Retinal pigment epithelial cell (primary cell): ENCODE measurements at regions not wholly inside any gene's neighbourhood (a gene's known extent, or its start where the extent isn't known, plus 50 kb on each side); places are given as distances from the start of the nearest gene placed in this dataset.

Experiments used
- DNase-seq: peaks from one replicate; pipeline ENCODE4 v3.0.0-alpha.2; 2010; ENCODE audit warnings: low read depth
- H3K4me3 ChIP-seq: 2 replicates; pipeline ENCODE4 v1.5.1; 2011; ENCODE audit warnings: mild to moderate bottlenecking, low read length, control low read depth, moderate library complexity
- TF ChIP-seq, protein P1 (sequence below): conservative IDR thresholded peaks from 2 replicates; pipeline ENCODE4 v1.5.1; 2011; ENCODE audit warnings: low read depth, low read length, control low read depth, inconsistent platforms

DNA sequence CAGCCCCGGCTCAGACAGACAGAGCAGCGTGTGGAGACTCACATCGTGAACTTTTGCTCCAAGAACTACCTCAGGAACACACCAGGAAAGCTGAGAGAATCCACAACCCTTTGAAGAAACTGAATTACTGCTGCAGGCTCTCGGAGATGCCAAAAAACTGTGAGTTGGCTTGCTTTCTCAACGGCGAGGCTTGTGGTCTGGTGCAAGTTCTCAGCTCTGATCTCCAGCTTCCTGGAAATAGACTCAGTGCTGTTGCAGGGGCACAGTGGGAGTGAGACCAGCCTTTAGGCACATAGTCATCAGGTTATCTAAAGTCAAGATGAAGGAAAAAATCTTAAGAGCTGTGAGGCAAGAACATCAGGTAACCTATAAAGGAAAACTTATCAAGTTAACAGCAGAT lies 273.7 kb upstream of the LRATD1 start:
- TF ChIP-seq, protein P1, sequence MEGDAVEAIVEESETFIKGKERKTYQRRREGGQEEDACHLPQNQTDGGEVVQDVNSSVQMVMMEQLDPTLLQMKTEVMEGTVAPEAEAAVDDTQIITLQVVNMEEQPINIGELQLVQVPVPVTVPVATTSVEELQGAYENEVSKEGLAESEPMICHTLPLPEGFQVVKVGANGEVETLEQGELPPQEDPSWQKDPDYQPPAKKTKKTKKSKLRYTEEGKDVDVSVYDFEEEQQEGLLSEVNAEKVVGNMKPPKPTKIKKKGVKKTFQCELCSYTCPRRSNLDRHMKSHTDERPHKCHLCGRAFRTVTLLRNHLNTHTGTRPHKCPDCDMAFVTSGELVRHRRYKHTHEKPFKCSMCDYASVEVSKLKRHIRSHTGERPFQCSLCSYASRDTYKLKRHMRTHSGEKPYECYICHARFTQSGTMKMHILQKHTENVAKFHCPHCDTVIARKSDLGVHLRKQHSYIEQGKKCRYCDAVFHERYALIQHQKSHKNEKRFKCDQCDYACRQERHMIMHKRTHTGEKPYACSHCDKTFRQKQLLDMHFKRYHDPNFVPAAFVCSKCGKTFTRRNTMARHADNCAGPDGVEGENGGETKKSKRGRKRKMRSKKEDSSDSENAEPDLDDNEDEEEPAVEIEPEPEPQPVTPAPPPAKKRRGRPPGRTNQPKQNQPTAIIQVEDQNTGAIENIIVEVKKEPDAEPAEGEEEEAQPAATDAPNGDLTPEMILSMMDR: no peak
- no peak for DNase-seq
- no peak overlapping the region for H3K4me3 ChIP-seq

DNA sequence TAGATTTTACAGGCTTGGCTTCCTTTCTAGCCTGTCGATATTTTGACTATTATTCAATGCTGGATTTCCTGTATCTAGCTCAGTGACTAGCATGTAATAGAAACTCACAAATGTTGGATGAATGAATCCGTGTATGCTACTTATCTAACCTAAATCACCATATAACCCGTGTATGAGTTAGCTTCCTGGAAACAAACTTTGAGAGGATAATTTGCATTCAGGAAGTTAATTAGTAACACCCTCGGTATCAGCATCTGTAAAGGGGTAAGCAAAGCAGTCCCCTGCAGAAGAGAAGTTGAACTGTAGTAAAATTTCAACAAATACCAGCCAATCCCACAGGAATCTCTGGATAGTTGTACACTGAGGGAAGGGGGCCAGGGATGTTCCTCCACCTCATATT lies 269.4 kb upstream of the LRATD1 start:
- TF ChIP-seq, protein P1: no peak
- no peak overlapping the region for H3K4me3 ChIP-seq
- DNase-seq: no peak

DNA sequence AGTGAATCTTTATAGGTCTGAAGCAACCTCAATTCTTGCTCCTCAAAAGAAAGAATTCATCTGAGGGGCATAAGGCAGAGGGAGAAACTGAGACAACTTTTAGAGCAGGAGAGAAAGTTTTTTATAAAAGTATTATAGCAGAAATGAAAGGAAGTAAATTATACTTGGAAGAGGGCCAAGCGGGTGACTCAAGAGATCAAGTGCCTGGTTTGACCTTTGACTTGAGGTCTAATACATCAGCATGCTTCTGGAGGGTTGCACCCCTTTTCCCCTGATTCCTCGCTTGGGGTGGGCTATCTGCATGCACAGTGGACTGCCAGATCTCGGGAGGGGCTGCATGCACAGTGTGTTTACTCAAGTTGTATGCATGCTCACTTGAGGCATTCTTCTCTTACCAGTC lies 268.5 kb upstream of the LRATD1 start:
- TF ChIP-seq, protein P1: no peak
- DNase-seq: peak; percentile 2
- H3K4me3 ChIP-seq: no peak overlapping the region

DNA sequence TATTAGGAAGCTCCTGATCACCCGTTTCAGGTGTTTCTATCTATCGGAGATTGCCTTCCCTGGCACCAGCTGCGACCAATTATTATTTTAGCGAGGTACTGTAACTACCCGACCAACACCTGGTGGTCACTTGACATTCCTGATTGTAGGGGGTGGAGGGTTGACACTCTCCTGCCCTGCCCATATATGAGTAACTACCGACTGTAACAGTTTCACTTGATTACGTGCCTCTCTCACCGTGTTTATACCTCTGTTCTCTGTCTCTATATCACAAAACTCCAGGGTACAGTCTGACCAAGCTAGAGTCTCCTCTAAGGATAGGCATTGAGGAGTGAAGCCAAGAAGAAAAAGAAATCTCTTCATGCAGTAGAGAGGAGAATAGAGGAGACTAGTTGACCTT lies 268.0 kb upstream of the LRATD1 start:
- TF ChIP-seq, protein P1: no peak
- H3K4me3 ChIP-seq: no peak overlapping the region
- no peak for DNase-seq

DNA sequence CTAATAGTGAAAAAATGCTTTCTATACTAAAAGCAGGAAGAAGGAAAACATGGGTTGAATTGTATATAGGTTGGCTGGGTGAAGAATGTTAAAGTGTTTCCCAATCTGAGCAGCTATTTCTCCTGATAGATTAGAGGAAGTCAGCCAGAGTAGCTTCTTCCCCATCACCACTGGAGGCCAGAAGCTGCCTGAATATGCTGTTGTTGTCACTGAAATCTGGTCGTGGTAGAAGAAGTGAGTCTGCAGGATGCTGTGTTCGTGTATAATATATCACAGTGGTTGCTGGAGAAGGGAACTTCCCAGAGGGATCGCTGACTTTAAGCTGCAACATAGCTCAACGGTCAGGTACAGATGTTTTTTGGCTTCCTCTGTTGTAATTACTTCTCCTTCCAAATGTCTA lies 247.5 kb upstream of the LRATD1 start:
- DNase-seq: no peak
- TF ChIP-seq, protein P1: no peak
- H3K4me3 ChIP-seq: no peak overlapping the region

DNA sequence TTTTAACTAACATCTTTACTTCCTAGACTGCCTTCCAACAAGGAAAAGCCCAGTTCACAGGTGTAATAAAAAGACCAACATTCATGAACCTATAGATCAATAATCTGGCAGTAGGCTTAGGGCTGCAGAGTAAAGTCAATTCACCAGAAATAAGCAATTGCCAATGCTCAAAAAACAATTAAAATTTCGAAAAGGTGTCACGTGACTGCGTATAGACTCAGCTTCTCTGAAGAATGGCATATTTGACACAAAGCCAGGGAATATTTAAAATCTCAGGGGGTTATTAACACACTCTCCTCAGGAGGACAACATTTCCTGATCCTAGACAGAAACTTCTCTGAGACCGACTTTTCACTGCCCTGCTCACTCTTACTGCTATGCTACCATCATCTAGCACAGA lies 245.2 kb upstream of the LRATD1 start:
- TF ChIP-seq, protein P1: no peak
- DNase-seq: no peak
- H3K4me3 ChIP-seq: no peak overlapping the region

DNA sequence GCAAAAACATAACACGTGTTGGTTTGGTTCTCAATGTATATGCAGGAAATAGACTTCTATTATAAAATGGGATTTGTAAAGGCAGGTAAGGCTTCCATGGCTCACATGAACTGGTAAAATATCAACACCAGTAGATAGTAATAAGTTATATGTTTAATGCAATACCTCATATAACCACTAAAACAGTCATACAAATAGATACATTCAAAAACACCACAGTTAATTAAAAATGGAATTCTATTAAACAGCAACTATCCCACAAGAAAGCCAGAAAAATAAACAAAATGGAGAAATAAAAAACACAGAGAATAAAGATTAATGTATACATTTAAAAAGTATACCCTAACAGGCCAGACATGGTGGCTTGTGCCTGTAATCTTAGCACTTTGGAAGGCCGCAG lies 243.8 kb upstream of the LRATD1 start:
- no peak for DNase-seq
- no peak overlapping the region for H3K4me3 ChIP-seq
- TF ChIP-seq, protein P1: no peak
